ENCODE measurements at regions not wholly inside any gene's neighbourhood (a gene's known extent, or its start where the extent isn't known, plus 50 kb on each side); places are given as distances from the start of the nearest gene placed in this dataset.

GRCh38 chr5:125052584-125052983, 306.1 kb upstream of the ZNF608 start:
- TF ChIP-seq TCF12 (IDR thresholded peaks at IDR 0.05; ENCODE audit: low read depth), result no peak
- TF ChIP-seq CEBPB (IDR thresholded peaks at IDR 0.05), result no peak
- TF ChIP-seq EP300 (IDR thresholded peaks at IDR 0.05; ENCODE audit: borderline replicate concordance), result no peak
- TF ChIP-seq REST (IDR thresholded peaks at IDR 0.05; ENCODE audit: low read depth), result no peak
- TF ChIP-seq TEAD4 (IDR thresholded peaks at IDR 0.05), result no peak
- no peak for TF ChIP-seq NFIC (IDR thresholded peaks at IDR 0.05)
- TF ChIP-seq MAX (IDR thresholded peaks at IDR 0.05), result no peak
- TF ChIP-seq FOXM1 (IDR thresholded peaks at IDR 0.05; ENCODE audit: borderline replicate concordance, low read depth), result no peak
- TF ChIP-seq USF1 (IDR thresholded peaks at IDR 0.05), result no peak

DNA sequence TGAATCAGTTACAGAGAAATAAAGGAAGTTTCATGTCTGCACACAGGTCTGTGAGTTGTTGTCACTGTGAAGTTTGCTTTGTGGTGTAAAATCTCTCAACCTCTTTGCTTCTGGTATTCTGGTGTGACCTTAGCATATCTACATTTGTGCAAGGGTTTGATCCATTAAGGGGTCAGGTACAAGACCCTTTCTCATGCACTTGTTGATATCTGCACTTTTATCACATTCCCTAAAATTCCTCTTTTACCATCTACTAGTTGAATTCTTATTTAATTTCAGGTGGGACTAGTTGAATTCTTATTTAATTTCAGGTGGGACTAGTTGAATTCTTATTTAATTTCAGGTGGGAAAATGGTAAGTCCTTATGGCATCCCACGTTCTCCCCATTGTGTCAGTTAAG, 306.7 kb upstream of the ZNF608 start:
- TF ChIP-seq TEAD4 (IDR thresholded peaks at IDR 0.05) (no peak), ZBTB7A (IDR thresholded peaks at IDR 0.05; ENCODE audit: low read depth) (no peak), FOXM1 (IDR thresholded peaks at IDR 0.05; ENCODE audit: borderline replicate concordance, low read depth) (no peak), EP300 (IDR thresholded peaks at IDR 0.05; ENCODE audit: borderline replicate concordance) (no peak), RAD21 (IDR thresholded peaks at IDR 0.05; ENCODE audit: low read depth) (no peak), USF1 (IDR thresholded peaks at IDR 0.05) (no peak), TAF1 (IDR thresholded peaks at IDR 0.05; ENCODE audit: low read depth) (no peak), YY1 (IDR thresholded peaks at IDR 0.05; ENCODE audit: low read depth) (no peak), MAX (IDR thresholded peaks at IDR 0.05) (no peak), TCF12 (IDR thresholded peaks at IDR 0.05; ENCODE audit: low read depth) (no peak), CEBPB (IDR thresholded peaks at IDR 0.05) (no peak), CREB1 (IDR thresholded peaks at IDR 0.05; ENCODE audit: low read depth) (no peak), EGR1 (IDR thresholded peaks at IDR 0.05) (no peak), NFIC (IDR thresholded peaks at IDR 0.05) (no peak), REST (IDR thresholded peaks at IDR 0.05; ENCODE audit: low read depth) (no peak)

GRCh38 chr5:125054146-125054545, 307.7 kb upstream of the ZNF608 start:
- no peak for TF ChIP-seq CREB1 (IDR thresholded peaks at IDR 0.05; ENCODE audit: low read depth)
- no peak for TF ChIP-seq TEAD4 (IDR thresholded peaks at IDR 0.05)
- no peak for TF ChIP-seq EGR1 (IDR thresholded peaks at IDR 0.05)
- no peak for TF ChIP-seq EP300 (IDR thresholded peaks at IDR 0.05; ENCODE audit: borderline replicate concordance)
- no peak for TF ChIP-seq YY1 (IDR thresholded peaks at IDR 0.05; ENCODE audit: low read depth)
- no peak for TF ChIP-seq ZBTB7A (IDR thresholded peaks at IDR 0.05; ENCODE audit: low read depth)
- TF ChIP-seq USF1 (IDR thresholded peaks at IDR 0.05), result no peak
- no peak for TF ChIP-seq MAX (IDR thresholded peaks at IDR 0.05)
- no peak for TF ChIP-seq TAF1 (IDR thresholded peaks at IDR 0.05; ENCODE audit: low read depth)
- TF ChIP-seq RAD21 (IDR thresholded peaks at IDR 0.05; ENCODE audit: low read depth), result no peak
- TF ChIP-seq REST (IDR thresholded peaks at IDR 0.05; ENCODE audit: low read depth), result no peak
- TF ChIP-seq TCF12 (IDR thresholded peaks at IDR 0.05; ENCODE audit: low read depth), result no peak
